A673 (cell line): ENCODE measurements at regions not wholly inside any gene's neighbourhood (a gene's known extent, or its start where the extent isn't known, plus 50 kb on each side); places are given as distances from the start of the nearest gene placed in this dataset.

Experiments used
- BruUV-seq: library from RNA; stranded (reverse); fragments of 400-500 nt; replicated peaks from 2 replicates; lab custom pipeline; 2021; lab: Mats Ljungman, UMichigan
- CTCF ChIA-PET: fragments of 300-600 bp; sonication (Branson Sonifier 250); formaldehyde crosslinking; loops from one replicate; lab custom pipeline; 2022; ENCODE audit warnings: antibody characterized with exemption; lab: Charles Lee
- POLR2A ChIA-PET: fragments of 300-600 bp; sonication (Branson Sonifier 250); formaldehyde crosslinking; loops from one replicate; lab custom pipeline; 2022; ENCODE audit warnings: antibody characterized with exemption; ENCODE audit not compliant: low non-redundant PET; lab: Charles Lee
- DNase-seq: peaks from one replicate; pipeline ENCODE4 v3.0.0-alpha.2; 2015; ENCODE audit warnings: low spot score
- H3K27ac ChIP-seq: fragments of 200-600 bp; sonication (generic); 2 replicates; pipeline ENCODE4 v1.5.1; 2016; ENCODE audit warnings: mixed run types, low read depth, mild to moderate bottlenecking, mixed read lengths, antibody characterized with exemption, low read length; ENCODE audit not compliant: poor library complexity, severe bottlenecking
- H3K27me3 ChIP-seq: fragments of 200-600 bp; sonication (generic); replicated peaks from 2 replicates; pipeline ENCODE4 v1.6.1; 2017; ENCODE audit warnings: mixed run types, low read depth, mild to moderate bottlenecking, mixed read lengths, antibody characterized with exemption, low read length; ENCODE audit not compliant: insufficient read depth, poor library complexity
- H3K36me3 ChIP-seq: fragments of 200-600 bp; sonication (generic); 2 replicates; pipeline ENCODE4 v1.6.1; 2016; ENCODE audit warnings: mixed run types, mild to moderate bottlenecking, mixed read lengths, antibody characterized with exemption, low read length; ENCODE audit not compliant: insufficient read depth, poor library complexity, severe bottlenecking
- H3K4me1 ChIP-seq: fragments of 200-600 bp; sonication (generic); 2 replicates; pipeline ENCODE4 v1.6.1; 2017; ENCODE audit warnings: mixed run types, mild to moderate bottlenecking, mixed read lengths, antibody characterized with exemption, low read length; ENCODE audit not compliant: insufficient read depth, poor library complexity, severe bottlenecking
- H3K4me3 ChIP-seq: fragments of 200-600 bp; sonication (generic); 2 replicates; pipeline ENCODE4 v1.5.1; 2016; ENCODE audit warnings: low read depth, mixed run types, mild to moderate bottlenecking, mixed read lengths, low read length; ENCODE audit not compliant: poor library complexity, severe bottlenecking
- H3K9me3 ChIP-seq: fragments of 200-600 bp; sonication (generic); 2 replicates; pipeline ENCODE4 v1.6.1; 2016; ENCODE audit warnings: mixed run types, low read depth, mild to moderate bottlenecking, mixed read lengths, antibody characterized with exemption, low read length; ENCODE audit not compliant: poor library complexity, severe bottlenecking
- EZH2 ChIP-seq: fragments of 200-600 bp; sonication (generic); IDR thresholded peaks from 2 replicates; pipeline ENCODE4 v1.6.1; 2017; ENCODE audit warnings: borderline replicate concordance, low read depth, mild to moderate bottlenecking, mixed read lengths, antibody characterized with exemption, low read length; ENCODE audit not compliant: poor library complexity, severe bottlenecking
- intact Hi-C: fragments of 100-400 bp; cut with micrococcal nuclease; formaldehyde crosslinking; loops from one replicate; pipeline ENCODE4 v1.10.0; 2022; ENCODE audit not compliant: unreplicated experiment
- TF ChIP-seq, protein P1 (sequence below): fragments of 300-800, 200-600 bp; sonication (generic); conservative IDR thresholded peaks from 2 replicates; pipeline ENCODE4 v1.5.1; 2017; ENCODE audit warnings: low read depth, mild to moderate bottlenecking, antibody characterized with exemption, low read length, moderate library complexity, mixed read lengths

DNA sequence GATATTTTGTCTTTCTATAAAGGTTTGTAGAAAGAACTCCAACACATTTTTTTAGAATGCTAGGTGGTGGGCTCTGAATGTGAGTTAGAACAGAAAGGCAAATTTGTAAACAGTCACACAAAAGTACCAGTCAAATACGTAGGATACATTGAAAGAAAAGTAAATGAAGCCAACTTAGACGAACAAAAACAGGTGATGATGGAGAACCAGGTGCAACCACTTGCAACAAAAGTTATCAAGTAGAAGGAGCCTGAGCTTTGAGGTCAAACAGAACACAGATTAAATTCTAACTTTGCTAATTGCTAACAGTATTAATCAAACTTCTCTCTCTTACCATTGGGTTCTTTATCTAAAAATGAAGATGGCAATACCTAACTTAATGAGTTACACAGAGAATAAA, 62.7 kb upstream of the DAPP1 start:
- H3K4me1 ChIP-seq: no peaks in the 10 kb centered on the region
- CTCF ChIA-PET: no interaction called here
- H3K9me3 ChIP-seq: no peaks in the 10 kb centered on the region
- no peak for DNase-seq
- intact Hi-C loops: no loop called here
- no TSS peak for BruUV-seq
- H3K27ac ChIP-seq: no peak overlapping the region
- TF ChIP-seq, protein P1, sequence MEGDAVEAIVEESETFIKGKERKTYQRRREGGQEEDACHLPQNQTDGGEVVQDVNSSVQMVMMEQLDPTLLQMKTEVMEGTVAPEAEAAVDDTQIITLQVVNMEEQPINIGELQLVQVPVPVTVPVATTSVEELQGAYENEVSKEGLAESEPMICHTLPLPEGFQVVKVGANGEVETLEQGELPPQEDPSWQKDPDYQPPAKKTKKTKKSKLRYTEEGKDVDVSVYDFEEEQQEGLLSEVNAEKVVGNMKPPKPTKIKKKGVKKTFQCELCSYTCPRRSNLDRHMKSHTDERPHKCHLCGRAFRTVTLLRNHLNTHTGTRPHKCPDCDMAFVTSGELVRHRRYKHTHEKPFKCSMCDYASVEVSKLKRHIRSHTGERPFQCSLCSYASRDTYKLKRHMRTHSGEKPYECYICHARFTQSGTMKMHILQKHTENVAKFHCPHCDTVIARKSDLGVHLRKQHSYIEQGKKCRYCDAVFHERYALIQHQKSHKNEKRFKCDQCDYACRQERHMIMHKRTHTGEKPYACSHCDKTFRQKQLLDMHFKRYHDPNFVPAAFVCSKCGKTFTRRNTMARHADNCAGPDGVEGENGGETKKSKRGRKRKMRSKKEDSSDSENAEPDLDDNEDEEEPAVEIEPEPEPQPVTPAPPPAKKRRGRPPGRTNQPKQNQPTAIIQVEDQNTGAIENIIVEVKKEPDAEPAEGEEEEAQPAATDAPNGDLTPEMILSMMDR: no peak
- no peak for TF ChIP-seq EZH2
- POLR2A ChIA-PET: no interaction called here
- no peaks in the 10 kb centered on the region for H3K27me3 ChIP-seq
- no peaks in the 10 kb centered on the region for H3K36me3 ChIP-seq
- H3K4me3 ChIP-seq: no peak overlapping the region

DNA sequence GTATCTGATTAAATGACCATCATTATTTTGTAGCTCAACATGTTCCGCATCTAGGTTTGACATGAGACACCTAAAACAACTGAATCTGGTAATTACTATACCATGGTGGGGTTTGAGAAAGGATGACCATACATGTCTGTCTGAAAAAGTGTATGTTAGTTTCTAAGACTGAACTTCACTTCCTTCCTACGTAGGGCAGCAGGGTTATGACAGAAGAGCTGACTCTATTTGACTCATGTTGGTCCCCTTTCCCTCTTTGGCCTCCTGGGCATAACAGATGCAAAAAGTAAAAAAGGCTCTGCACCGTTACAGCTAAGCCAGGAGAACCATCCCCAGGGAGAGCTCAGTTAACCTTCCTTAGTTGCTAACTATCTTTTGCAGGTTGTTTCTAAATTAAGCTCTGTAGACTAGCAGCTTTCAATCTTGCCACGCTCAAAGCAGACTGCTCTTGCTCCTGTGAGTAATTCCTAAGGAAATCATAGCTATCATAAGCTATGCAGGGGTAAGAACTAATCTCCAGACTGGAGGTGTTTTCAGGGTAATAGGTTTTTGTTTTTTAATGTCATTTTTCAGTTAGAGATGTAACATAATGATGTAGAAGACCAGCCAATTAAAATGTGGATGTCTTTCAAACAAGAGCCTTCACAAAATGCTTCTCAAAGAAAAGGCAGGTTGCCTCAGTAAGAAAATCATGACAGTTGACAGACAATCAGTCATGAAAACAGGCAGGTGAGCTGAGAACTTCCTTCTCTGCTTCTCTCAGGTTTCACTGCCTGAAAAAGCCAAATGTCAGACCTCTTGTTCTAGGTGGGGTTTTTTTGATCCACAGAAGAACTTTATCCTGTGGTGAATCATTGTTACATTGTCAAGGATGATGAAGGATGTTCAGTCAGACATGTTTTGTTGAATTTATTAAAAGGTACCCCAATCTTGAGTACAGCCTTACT, 66.9 kb upstream of the DAPP1 start:
- POLR2A ChIA-PET: no interaction called here
- no peak for DNase-seq
- Histone ChIP-seq H3K4me3 (no peak overlapping the region), H3K36me3 (no peaks in the 10 kb centered on the region), H3K27me3 (no peaks in the 10 kb centered on the region), H3K27ac (no peak overlapping the region), H3K9me3 (no peaks in the 10 kb centered on the region), H3K4me1 (no peaks in the 10 kb centered on the region)
- no peak for TF ChIP-seq EZH2
- TF ChIP-seq, protein P1: no peak
- CTCF ChIA-PET: no interaction called here
- BruUV-seq: no TSS peak
- intact Hi-C loops: no loop called here

DNA sequence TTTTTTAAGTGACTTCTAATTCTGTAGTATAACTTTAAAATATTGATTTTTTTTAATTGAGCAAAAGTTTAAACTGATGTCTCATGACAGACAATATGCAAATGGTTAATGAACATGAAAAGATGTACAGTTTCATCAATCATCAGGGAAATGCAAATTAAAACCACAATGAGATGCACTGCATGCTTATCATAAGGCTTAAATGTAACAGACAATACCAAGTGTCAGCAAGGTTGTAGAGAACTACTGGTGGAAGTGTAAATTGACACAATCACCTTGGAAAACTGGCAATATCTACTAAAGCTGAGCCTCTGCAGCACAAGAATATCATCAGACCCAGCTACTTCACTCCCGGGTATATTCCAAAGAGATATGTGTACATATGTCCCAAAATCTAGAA, 70.2 kb upstream of the DAPP1 start:
- H3K27ac ChIP-seq: no peak overlapping the region
- DNase-seq: no peak
- H3K9me3 ChIP-seq: no peaks in the 10 kb centered on the region
- no peaks in the 10 kb centered on the region for H3K36me3 ChIP-seq
- ChIA-PET CTCF (no interaction called here), POLR2A (no interaction called here)
- TF ChIP-seq EZH2: no peak
- TF ChIP-seq, protein P1: no peak
- no TSS peak for BruUV-seq
- no peaks in the 10 kb centered on the region for H3K4me1 ChIP-seq
- no peaks in the 10 kb centered on the region for H3K27me3 ChIP-seq
- intact Hi-C loops: no loop called here
- no peak overlapping the region for H3K4me3 ChIP-seq
